Ishikawa (cell line): ENCODE measurements at regions not wholly inside any gene's neighbourhood (a gene's known extent, or its start where the extent isn't known, plus 50 kb on each side); places are given as distances from the start of the nearest gene placed in this dataset.

Experiments
- CEBPB ChIP-seq: IDR thresholded peaks from 2 replicates; pipeline ENCODE4 v1.6.1; 2012
- CREB1 ChIP-seq: IDR thresholded peaks from 2 replicates; pipeline ENCODE4 v1.6.1; 2012; ENCODE audit warnings: low read depth
- EGR1 ChIP-seq: IDR thresholded peaks from 2 replicates; pipeline ENCODE4 v1.6.1; 2012
- EP300 ChIP-seq: IDR thresholded peaks from 2 replicates; pipeline ENCODE4 v1.6.1; 2012; ENCODE audit warnings: borderline replicate concordance
- FOXM1 ChIP-seq: IDR thresholded peaks from 2 replicates; pipeline ENCODE4 v1.6.1; 2012; ENCODE audit warnings: low read depth, borderline replicate concordance
- MAX ChIP-seq: IDR thresholded peaks from 2 replicates; pipeline ENCODE4 v1.6.1; 2012
- NFIC ChIP-seq: IDR thresholded peaks from 2 replicates; pipeline ENCODE4 v1.6.1; 2012
- RAD21 ChIP-seq: IDR thresholded peaks from 2 replicates; pipeline ENCODE4 v1.6.1; 2012; ENCODE audit warnings: low read depth
- REST ChIP-seq: IDR thresholded peaks from 2 replicates; pipeline ENCODE4 v1.6.1; 2012; ENCODE audit warnings: low read depth, mild to moderate bottlenecking
- TAF1 ChIP-seq: IDR thresholded peaks from 2 replicates; pipeline ENCODE4 v1.6.1; 2012; ENCODE audit warnings: low read depth, mild to moderate bottlenecking
- TCF12 ChIP-seq: IDR thresholded peaks from 2 replicates; pipeline ENCODE4 v1.6.1; 2012; ENCODE audit warnings: low read depth
- TEAD4 ChIP-seq: IDR thresholded peaks from 2 replicates; pipeline ENCODE4 v1.6.1; 2012
- USF1 ChIP-seq: IDR thresholded peaks from 2 replicates; pipeline ENCODE4 v1.6.1; 2012
- YY1 ChIP-seq: IDR thresholded peaks from 2 replicates; pipeline ENCODE4 v1.6.1; 2012; ENCODE audit warnings: low read depth
- ZBTB7A ChIP-seq: IDR thresholded peaks from 2 replicates; pipeline ENCODE4 v1.6.1; 2012; ENCODE audit warnings: low read depth

- TF ChIP-seq TEAD4: no peak
- no peak for TF ChIP-seq RAD21
- TF ChIP-seq USF1: no peak
- TF ChIP-seq EGR1: no peak
- TF ChIP-seq EP300: no peak
- TF ChIP-seq NFIC: no peak
- no peak for TF ChIP-seq MAX
- no peak for TF ChIP-seq CEBPB
- TF ChIP-seq YY1: no peak
- TF ChIP-seq TCF12: no peak
- no peak for TF ChIP-seq CREB1
- no peak for TF ChIP-seq FOXM1
- no peak for TF ChIP-seq REST
- no peak for TF ChIP-seq TAF1
- TF ChIP-seq ZBTB7A: no peak
These were observed 65.1 kb downstream of the SLC4A3 start for GRCh38 chr2:219692521-219692920.

- TF ChIP-seq TEAD4: no peak
- TF ChIP-seq CREB1: no peak
- TF ChIP-seq MAX: no peak
- no peak for TF ChIP-seq TAF1
- TF ChIP-seq REST: no peak
- no peak for TF ChIP-seq CEBPB
- TF ChIP-seq NFIC: no peak
- TF ChIP-seq EGR1: no peak
- no peak for TF ChIP-seq USF1
- no peak for TF ChIP-seq ZBTB7A
- no peak for TF ChIP-seq YY1
These were observed 67.8 kb downstream of the SLC4A3 start for GRCh38 chr2:219695145-219695709.

GRCh38 chr2:219697811-219698747 lies 70.6 kb downstream of the SLC4A3 start:
- TF ChIP-seq TCF12 (no peak), USF1 (no peak), ZBTB7A (no peak), NFIC (no peak), RAD21 (no peak), TEAD4 (no peak), YY1 (no peak), EGR1 (no peak), EP300 (no peak), REST (no peak), MAX (no peak), CREB1 (no peak), CEBPB (no peak), TAF1 (no peak)
